Keratinocyte (primary cell): ENCODE measurements at regions not wholly inside any gene's neighbourhood (a gene's known extent, or its start where the extent isn't known, plus 50 kb on each side); places are given as distances from the start of the nearest gene placed in this dataset.
"Not testable (repeated sequence)": the region's sequence is repeated elsewhere in the genome, so short reads cannot be mapped to it uniquely, and the experiment has no call there.

Source experiments
- DNase-seq: peaks from one replicate; pipeline ENCODE4 v3.0.0-alpha.2; 2011; ENCODE audit warnings: low read depth, missing footprints, low spot score
- FAIRE-seq: peaks from 2 replicates; lab custom pipeline; 2011; peaks lifted over from hg19 to GRCh38; lab: Jason Lieb, UNC
- H2AFZ ChIP-seq: 2 replicates; pipeline ENCODE4 v1.6.0; 2012; ENCODE audit warnings: low read length, control low read depth, inconsistent platforms; ENCODE audit not compliant: control insufficient read depth
- H3K27ac ChIP-seq: 2 replicates; pipeline ENCODE4 v1.5.1; 2011; ENCODE audit warnings: low read length; ENCODE audit not compliant: control insufficient read depth, insufficient read depth
- H3K27me3 ChIP-seq: 3 replicates; pipeline ENCODE4 v1.6.0; 2011; ENCODE audit warnings: low read length; ENCODE audit not compliant: control insufficient read depth, insufficient read depth; ENCODE audit errors: extremely low read depth
- H3K36me3 ChIP-seq, 2 experiments: 2 replicates in 1 of 2; 3 replicates in 1 of 2; pipeline ENCODE4 v1.5.1; 2011; ENCODE audit warnings: low read length in 2 of 2, mild to moderate bottlenecking in 1 of 2; ENCODE audit not compliant: control insufficient read depth in 2 of 2, insufficient read depth in 2 of 2; ENCODE audit errors: extremely low read depth in 1 of 2
- H3K4me1 ChIP-seq: 3 replicates; pipeline ENCODE4 v1.5.1; 2011; ENCODE audit warnings: low read length; ENCODE audit not compliant: control insufficient read depth, insufficient read depth; ENCODE audit errors: extremely low read depth
- H3K4me2 ChIP-seq: 3 replicates; pipeline ENCODE4 v1.6.0; 2011; ENCODE audit warnings: low read depth, low read length; ENCODE audit not compliant: control insufficient read depth, insufficient read depth; ENCODE audit errors: extremely low read depth
- H3K4me3 ChIP-seq, 3 experiments: fragments of 200-600 bp in 1 of 3; sonication (generic) in 1 of 3; 2 replicates in 2 of 3; 3 replicates in 1 of 3; pipeline ENCODE4 v1.5.1; 2011 to 2016; ENCODE audit warnings: low read length in 3 of 3, mild to moderate bottlenecking in 3 of 3, control low read depth in 2 of 3, inconsistent platforms in 1 of 3, low read depth in 1 of 3, mixed read lengths in 1 of 3, mixed run types in 1 of 3, moderate library complexity in 1 of 3; ENCODE audit not compliant: control insufficient read depth in 2 of 3, insufficient read depth in 2 of 3; ENCODE audit errors: extremely low read depth in 1 of 3
- H3K79me2 ChIP-seq: 2 replicates; pipeline ENCODE4 v1.6.0; 2012; ENCODE audit warnings: low read length; ENCODE audit not compliant: control insufficient read depth, insufficient read depth
- H3K9ac ChIP-seq: 3 replicates; pipeline ENCODE4 v1.6.0; 2011; ENCODE audit warnings: low read length; ENCODE audit not compliant: control insufficient read depth, insufficient read depth; ENCODE audit errors: extremely low read depth
- H3K9me1 ChIP-seq: 3 replicates; pipeline ENCODE4 v1.6.0; 2011; ENCODE audit warnings: low read length; ENCODE audit not compliant: control insufficient read depth, insufficient read depth; ENCODE audit errors: extremely low read depth
- H3K9me3 ChIP-seq: 2 replicates; pipeline ENCODE4 v1.5.1; 2012; ENCODE audit warnings: low read depth, low read length; ENCODE audit not compliant: control insufficient read depth
- H4K20me1 ChIP-seq: 3 replicates; pipeline ENCODE4 v1.6.0; 2011; ENCODE audit warnings: low read length; ENCODE audit not compliant: control insufficient read depth, insufficient read depth; ENCODE audit errors: extremely low read depth
- EZH2 ChIP-seq: IDR thresholded peaks from one replicate; pipeline ENCODE4 v1.6.1; 2012; ENCODE audit warnings: inconsistent platforms, mild to moderate bottlenecking, low read length, moderate library complexity
- dilution Hi-C: fragments of 300-500 bp; cut with MboI; formaldehyde crosslinking; loops from one replicate; pipeline ENCODE4 v1.7.0; 2020; ENCODE audit warnings: low sequenced_read_pairs; ENCODE audit not compliant: extremely low pct_ligation_motif_present
- TF ChIP-seq, protein P1 (sequence below), 3 experiments: IDR thresholded peaks in 1 of 3; conservative IDR thresholded peaks in 1 of 3; optimal IDR thresholded peaks in 1 of 3; 2 replicates in 2 of 3; 3 replicates in 1 of 3; pipeline versions ENCODE3 to v1.5.1; 2011; ENCODE audit warnings: low read length in 3 of 3, mild to moderate bottlenecking in 3 of 3, moderate library complexity in 2 of 3, control low read depth in 1 of 3, inconsistent platforms in 1 of 3; ENCODE audit not compliant: insufficient read depth in 2 of 3; ENCODE audit errors: extremely low read depth in 1 of 3

DNA sequence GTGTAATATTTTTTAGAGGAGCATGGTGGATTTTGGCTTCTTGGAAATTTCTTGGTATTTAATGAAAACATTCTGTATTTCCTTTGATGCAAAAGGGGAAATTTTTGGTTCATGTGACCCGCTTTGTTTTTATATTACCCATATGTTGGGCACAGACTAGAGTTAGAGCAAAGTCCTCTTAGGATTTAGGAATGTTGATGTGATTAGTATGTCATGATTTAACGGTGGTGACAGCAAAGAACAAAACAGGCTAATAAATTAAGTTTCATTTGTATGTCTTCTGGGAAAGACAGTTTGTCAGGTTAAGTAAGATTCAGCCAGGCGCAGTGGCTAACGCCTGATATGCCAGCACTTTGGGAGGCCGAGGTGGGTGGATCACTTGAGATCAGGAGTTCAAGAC, 304.6 kb downstream of the REEP3 start:
- H3K4me2 ChIP-seq = no peak overlapping the region
- dilution Hi-C loops = no loop called here
- no peak overlapping the region for H3K9ac ChIP-seq
- TF ChIP-seq EZH2 = no peak
- TF ChIP-seq, protein P1, sequence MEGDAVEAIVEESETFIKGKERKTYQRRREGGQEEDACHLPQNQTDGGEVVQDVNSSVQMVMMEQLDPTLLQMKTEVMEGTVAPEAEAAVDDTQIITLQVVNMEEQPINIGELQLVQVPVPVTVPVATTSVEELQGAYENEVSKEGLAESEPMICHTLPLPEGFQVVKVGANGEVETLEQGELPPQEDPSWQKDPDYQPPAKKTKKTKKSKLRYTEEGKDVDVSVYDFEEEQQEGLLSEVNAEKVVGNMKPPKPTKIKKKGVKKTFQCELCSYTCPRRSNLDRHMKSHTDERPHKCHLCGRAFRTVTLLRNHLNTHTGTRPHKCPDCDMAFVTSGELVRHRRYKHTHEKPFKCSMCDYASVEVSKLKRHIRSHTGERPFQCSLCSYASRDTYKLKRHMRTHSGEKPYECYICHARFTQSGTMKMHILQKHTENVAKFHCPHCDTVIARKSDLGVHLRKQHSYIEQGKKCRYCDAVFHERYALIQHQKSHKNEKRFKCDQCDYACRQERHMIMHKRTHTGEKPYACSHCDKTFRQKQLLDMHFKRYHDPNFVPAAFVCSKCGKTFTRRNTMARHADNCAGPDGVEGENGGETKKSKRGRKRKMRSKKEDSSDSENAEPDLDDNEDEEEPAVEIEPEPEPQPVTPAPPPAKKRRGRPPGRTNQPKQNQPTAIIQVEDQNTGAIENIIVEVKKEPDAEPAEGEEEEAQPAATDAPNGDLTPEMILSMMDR (optimal IDR thresholded peaks at IDR 0.05 in 1 of 3, IDR thresholded peaks at IDR 0.05 in 1 of 3, conservative IDR thresholded peaks at IDR 0.05 in 1 of 3; ENCODE audit: extremely low read depth in 1 of 3, insufficient read depth in 2 of 3, low read length in 3 of 3) = no peak
- H3K36me3 ChIP-seq = no peaks in the 10 kb centered on the region
- no peaks in the 10 kb centered on the region for H4K20me1 ChIP-seq
- no peak overlapping the region for H2AFZ ChIP-seq
- no peaks in the 10 kb centered on the region for H3K9me3 ChIP-seq
- H3K27me3 ChIP-seq = no peaks in the 10 kb centered on the region
- H3K4me3 ChIP-seq = no peak overlapping the region
- no peaks in the 10 kb centered on the region for H3K79me2 ChIP-seq
- no peak overlapping the region for H3K27ac ChIP-seq
- FAIRE-seq (no peak), DNase-seq (no peak)
- no peaks in the 10 kb centered on the region for H3K9me1 ChIP-seq
- H3K4me1 ChIP-seq = no peaks in the 10 kb centered on the region

DNA sequence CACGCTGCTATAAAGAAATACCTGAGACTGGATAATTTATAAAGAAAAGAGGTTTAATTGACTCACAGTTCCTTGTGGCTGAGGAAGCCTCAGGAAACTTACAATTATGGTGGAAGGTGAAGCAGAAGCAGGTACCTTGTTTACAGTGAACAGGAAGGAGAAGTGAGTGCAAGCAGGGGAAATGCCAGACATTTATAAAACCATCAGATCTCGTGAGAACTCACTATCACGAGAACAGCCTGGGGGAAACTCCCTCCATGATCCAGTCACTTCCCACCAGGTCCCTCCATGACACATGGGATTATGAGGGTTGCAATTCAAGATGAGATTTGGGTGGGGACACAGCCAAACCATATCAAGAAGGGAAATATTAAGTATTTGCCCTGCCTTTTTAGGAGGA, 305.8 kb downstream of the REEP3 start:
- H3K9ac ChIP-seq, DNase-seq, dilution Hi-C loops, H3K4me3 ChIP-seq, H3K4me1 ChIP-seq, H4K20me1 ChIP-seq, FAIRE-seq, H3K9me3 ChIP-seq, H3K27me3 ChIP-seq, H3K36me3 ChIP-seq, H3K79me2 ChIP-seq, H3K4me2 ChIP-seq, H2AFZ ChIP-seq, H3K9me1 ChIP-seq, H3K27ac ChIP-seq: not testable (repeated sequence)

GRCh38 chr10:63829020-63829419, 307.8 kb downstream of the REEP3 start:
- no peaks in the 10 kb centered on the region for H4K20me1 ChIP-seq
- H3K4me2 ChIP-seq = no peak overlapping the region
- H3K9ac ChIP-seq = no peak overlapping the region
- no peak overlapping the region for H3K4me3 ChIP-seq
- no peak overlapping the region for H3K27ac ChIP-seq
- H3K4me1 ChIP-seq = no peaks in the 10 kb centered on the region
- no peaks in the 10 kb centered on the region for H3K79me2 ChIP-seq
- H3K27me3 ChIP-seq = no peaks in the 10 kb centered on the region
- DNase-seq (no peak), FAIRE-seq (no peak)
- no peaks in the 10 kb centered on the region for H3K9me3 ChIP-seq
- no peaks in the 10 kb centered on the region for H3K36me3 ChIP-seq
- TF ChIP-seq, protein P1 (optimal IDR thresholded peaks at IDR 0.05 in 1 of 3, IDR thresholded peaks at IDR 0.05 in 1 of 3, conservative IDR thresholded peaks at IDR 0.05 in 1 of 3; ENCODE audit: extremely low read depth in 1 of 3, insufficient read depth in 2 of 3, low read length in 3 of 3) = no peak
- TF ChIP-seq EZH2 = no peak
- dilution Hi-C loops = no loop called here
- no peak overlapping the region for H2AFZ ChIP-seq
- H3K9me1 ChIP-seq = no peaks in the 10 kb centered on the region
